GM21360 (cell line): ENCODE measurements at regions not wholly inside any gene's neighbourhood (a gene's known extent, or its start where the extent isn't known, plus 50 kb on each side); places are given as distances from the start of the nearest gene placed in this dataset.
"Not testable (repeated sequence)": the region's sequence is repeated elsewhere in the genome, so short reads cannot be mapped to it uniquely, and the experiment has no call there.

Source experiments
- ATAC-seq: cut with Tn5 transposase; IDR thresholded peaks from one replicate; pipeline ENCODE4 v1.9.1; 2021; ENCODE audit warnings: mild to moderate bottlenecking, moderate library complexity; ENCODE audit not compliant: unreplicated experiment

DNA sequence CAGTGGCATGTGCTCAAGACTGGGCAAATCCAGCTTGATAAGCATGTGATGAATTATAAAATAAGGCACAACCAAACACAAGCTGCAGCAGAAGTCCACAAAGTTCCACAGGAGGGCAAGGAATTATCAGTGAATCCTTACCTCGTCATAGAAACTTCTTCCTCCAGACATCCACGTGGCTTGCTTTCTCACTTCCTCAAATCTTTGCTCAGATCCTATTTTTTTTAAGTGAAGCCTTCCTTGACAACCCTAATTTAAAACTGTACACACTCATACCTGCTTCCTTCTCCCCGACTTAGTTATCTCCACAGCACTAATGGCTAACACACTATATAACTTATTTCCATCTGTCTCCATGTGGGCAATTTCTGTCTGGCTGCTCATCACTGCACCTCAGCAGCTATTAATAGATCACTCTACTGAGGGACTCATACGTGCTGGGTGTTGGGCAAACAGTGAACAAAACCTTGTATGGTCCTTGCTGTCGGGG, 320.7 kb downstream of the KLF13 start:
- not testable (repeated sequence) for ATAC-seq

DNA sequence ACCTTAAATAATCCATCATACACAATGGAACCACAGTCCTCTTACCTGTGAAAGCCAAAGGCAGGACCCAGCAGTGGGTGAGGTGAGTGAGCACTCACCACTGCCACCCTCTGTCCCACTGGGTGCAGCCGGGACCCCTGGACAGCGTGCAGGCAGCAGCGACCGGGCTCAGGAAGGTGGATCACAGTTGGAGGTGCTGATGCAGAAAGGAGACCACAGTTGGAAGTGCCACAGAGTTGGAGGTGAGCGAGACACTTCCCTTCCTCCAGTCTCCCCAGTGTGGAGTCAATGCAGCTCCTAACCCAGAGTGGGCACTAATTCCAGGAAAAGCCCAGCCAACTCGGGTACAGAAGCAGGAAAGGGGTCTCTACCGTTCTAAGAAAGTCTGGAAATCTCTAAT, 323.0 kb downstream of the KLF13 start:
- not testable (repeated sequence) for ATAC-seq

DNA sequence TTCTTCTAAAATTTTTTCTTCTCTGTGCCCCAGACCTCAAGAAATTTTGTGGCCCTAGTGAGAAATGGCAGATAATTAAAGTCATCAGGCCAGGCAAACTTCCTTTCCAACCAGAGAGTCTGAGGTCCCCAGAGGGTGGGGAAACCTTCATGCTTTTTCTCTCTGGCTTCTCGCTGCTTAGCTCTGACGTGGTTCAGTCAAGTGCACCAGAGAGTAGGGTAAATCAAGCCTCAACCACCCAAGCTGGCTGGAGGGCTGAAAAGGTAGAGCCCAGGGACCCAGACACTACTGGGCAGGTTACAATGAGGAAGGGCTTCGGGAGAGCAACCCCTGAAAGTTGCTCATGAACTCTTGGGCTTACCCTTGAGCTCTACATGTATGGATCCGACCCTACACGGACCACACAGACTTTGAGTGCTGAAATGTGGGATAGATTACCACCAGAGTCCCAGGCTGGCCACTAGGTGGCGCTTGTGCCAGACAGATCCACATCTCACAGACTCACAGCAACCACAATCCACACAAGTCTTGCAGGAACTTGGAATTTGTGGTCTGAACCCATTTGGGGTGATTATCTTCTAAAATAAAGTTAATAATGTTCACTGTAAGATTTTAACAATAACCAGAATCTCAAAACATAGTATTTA, 323.5 kb downstream of the KLF13 start:
- ATAC-seq, result not testable (repeated sequence)

DNA sequence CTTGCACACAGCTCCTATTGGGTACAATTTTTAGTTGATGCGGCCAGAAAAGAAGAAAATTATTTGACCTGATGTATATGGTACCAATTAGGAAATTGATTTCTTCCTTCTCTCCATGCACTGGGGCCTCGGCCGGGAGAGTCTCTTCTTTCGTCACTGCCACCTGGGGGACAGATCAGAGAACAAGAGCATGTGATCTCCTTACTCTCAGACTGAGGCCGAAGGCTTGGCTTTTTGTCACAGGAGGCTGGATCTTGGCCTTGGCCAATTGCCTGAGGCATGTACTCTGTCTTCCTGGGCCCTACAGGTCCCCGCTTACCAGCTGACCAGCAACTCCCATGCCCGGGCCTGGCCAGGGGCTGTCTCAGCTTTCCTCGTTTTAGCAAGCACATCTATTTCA, 330.3 kb downstream of the KLF13 start:
- ATAC-seq, result not testable (repeated sequence)

DNA sequence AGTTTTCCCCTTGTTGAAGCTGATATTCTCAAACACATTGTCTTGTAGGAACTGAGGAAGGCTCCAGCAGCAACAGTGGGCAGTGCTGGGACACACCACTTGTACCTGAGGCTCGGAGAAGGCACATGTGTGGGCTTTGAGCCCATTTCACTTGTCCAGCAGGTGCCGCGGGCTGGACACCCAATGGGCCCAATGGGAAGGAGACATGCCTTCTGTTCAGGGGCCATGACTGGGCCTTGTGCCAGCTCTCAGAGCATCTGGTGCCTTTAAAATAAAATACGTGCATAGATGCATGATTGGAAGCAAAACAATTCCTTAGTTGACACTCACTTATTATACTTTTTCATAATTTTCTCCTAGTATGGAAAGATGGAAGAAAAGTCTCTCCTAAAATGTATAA, 334.2 kb downstream of the KLF13 start:
- ATAC-seq, result no peak

GRCh38 chr15:31665732-31666131, 339.1 kb downstream of the KLF13 start:
- not testable (repeated sequence) for ATAC-seq

DNA sequence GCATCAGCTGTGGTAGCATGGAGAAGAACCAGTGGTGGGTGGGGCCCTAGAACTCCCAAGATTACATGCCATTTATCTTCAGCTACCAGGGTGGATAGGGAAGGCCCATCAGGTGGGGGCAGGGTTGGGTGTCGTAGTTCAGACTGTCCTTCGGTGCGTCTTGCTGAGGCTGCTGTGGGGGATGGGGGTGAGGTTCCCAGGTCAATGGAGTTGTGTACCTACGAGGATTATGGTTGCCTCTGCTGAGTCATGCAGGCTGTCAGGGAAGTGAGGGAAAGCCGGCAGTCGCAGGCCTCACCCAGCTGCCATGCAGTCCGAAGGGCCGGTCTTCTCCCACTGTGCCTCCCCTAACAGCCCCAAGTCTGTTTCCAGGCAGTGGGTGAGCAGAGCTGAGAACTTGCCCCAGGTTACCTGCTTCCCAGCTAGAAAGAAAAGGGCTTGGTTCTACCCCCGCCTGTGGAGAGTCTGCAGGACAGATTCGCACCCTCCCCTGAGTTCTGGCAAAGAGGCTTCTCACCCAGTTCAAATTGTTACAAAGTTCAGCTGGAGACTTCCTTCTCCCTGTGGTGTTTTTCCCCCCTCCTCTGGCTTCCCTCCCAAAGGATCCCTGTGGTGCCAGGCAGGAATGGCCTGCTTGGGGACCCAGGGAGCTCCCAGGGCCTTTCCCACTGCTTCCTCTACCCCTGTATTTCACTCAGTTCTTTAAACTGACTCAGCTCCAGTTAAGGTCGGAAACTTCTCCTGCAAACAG, 342.7 kb downstream of the KLF13 start:
- ATAC-seq, result not testable (repeated sequence)

- not testable (repeated sequence) for ATAC-seq
Observed at GRCh38 chr15:31673263-31673662, 346.6 kb downstream of the KLF13 start.

GRCh38 chr15:31681529-31682259, 348.6 kb upstream of the CHRNA7 start:
- ATAC-seq, result not testable (repeated sequence)

- not testable (repeated sequence) for ATAC-seq
Observed at GRCh38 chr15:31687088-31687487, 343.2 kb upstream of the CHRNA7 start.

GRCh38 chr15:31696509-31696908, 333.8 kb upstream of the CHRNA7 start:
- ATAC-seq, result not testable (repeated sequence)

DNA sequence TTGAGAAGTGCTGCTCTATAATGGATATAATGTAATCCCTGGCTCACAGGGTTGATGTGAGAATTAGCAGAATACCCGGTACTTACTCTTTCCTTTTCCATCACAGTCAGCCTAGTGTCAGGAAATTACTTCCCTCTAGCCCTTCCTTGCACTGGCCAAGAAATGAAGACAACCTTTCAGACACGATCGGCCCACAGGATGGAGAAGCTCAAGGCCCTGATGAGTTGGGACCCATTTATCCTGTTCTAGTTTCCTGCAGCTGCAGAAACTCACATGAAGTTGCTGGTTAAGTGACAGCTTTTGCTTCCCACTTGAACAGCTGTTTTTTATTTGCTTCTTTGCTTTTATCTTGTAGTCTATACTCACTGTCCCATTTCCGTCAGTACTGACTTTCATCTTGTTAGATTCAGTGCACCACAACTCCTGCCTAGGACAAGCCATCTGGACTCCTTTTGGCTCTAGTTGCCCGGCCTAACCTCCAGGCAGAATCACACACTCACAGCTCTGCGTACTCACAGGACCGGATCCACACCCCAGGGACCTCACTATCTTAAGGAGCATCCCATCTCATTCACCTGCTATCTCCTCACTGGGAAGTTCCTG, 325.1 kb upstream of the CHRNA7 start:
- not testable (repeated sequence) for ATAC-seq

GRCh38 chr15:31707944-31708702, 322.2 kb upstream of the CHRNA7 start:
- peak; percentile 61 for ATAC-seq

DNA sequence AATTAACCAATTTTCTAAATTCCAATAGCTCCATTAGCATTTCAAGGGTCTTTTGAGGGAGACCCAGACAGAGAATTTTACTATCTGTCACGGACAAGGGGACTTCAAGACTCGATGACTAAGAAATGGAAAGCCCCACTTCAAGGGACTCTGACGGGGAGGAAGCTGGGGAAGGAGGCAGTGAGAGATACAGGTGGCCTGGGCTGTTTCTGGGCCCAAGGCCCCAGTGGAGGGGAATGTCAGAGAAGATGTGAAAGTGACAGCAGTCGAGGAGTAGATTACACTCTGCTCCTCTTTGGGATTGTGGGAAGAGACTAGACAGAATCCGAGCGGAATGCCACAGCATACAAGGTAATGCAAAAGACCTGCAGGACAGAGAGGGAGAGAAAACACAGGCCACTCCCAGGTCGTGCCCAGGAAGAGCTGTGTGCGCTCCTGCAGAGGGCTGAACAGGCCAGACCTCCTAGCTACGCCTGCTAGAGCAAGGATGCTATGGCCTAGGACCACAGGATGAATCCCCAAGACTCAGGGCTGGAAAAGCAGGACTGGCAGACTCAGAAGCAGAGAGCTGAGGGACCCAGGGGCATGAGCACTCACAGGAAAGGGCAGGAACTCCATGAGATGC, 321.5 kb upstream of the CHRNA7 start:
- peak; percentile 83 for ATAC-seq

GRCh38 chr15:31709479-31709878, 320.8 kb upstream of the CHRNA7 start:
- not testable (repeated sequence) for ATAC-seq

- ATAC-seq, result not testable (repeated sequence)
Observed at GRCh38 chr15:31710806-31711205, 319.5 kb upstream of the CHRNA7 start.

GRCh38 chr15:31715208-31715607, 315.1 kb upstream of the CHRNA7 start:
- not testable (repeated sequence) for ATAC-seq

GRCh38 chr15:31718625-31719024, 311.7 kb upstream of the CHRNA7 start:
- ATAC-seq, result not testable (repeated sequence)

- not testable (repeated sequence) for ATAC-seq
Observed at GRCh38 chr15:31719396-31720022, 310.8 kb upstream of the CHRNA7 start.
